HG03354 (cell line): ENCODE measurements at regions not wholly inside any gene's neighbourhood (a gene's known extent, or its start where the extent isn't known, plus 50 kb on each side); places are given as distances from the start of the nearest gene placed in this dataset.
"Not testable (repeated sequence)": the region's sequence is repeated elsewhere in the genome, so short reads cannot be mapped to it uniquely, and the experiment has no call there.

ENCODE experiments used
- ATAC-seq: cut with Tn5 transposase; IDR thresholded peaks from one replicate; pipeline ENCODE4 v1.9.1; 2021; ENCODE audit warnings: mild to moderate bottlenecking; ENCODE audit not compliant: unreplicated experiment, poor library complexity, severe bottlenecking

DNA sequence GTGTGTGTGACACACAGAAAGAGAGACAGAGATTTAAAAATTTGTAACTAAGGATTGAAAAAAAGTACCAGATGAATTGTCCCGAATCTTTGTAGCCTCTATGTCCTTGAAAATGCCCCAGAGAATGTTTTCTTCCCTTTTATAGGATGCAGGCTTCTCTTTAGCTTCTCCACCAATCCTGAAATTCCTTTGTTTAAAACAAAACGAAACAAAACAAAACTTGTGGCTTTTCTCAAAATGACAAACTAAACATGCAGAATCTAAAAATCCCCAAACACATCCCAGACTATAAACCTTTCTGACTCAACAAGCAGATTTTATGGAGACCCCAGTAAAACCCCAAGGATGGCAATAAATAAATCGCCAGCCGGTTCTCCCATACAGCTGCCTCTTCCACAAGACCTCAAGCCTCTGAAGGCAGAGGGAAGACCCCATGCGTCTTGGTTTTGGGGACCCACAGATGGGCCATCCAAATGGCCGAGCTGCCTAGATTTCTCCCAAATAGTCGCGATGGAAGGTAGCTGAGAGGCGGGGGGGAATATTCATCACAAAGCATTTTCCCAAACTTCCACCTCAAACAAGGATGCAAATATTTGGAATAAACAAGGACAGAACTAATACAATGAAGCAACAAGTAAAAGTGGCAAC lies 269.5 kb upstream of the FOXF1 start:
- ATAC-seq, result no peak

DNA sequence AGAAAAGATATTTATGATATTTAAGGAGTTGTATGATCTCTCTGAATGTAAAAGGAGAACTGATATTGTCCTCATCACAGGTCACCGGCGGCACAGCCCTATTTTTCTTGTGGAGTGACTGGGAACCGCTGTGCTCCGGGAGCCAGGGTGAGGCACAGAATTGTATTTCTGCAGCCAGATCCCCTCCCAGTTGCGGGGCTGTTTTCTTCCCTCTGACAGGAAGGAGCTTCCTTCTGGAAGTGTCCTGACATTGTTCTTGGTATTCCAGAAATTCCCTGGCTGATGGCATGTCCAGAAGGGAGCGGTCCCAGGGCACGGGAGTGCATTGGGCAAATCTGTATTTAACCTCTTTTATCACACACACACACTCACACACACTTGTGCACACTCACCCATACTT lies 268.6 kb upstream of the FOXF1 start:
- ATAC-seq, result no peak

DNA sequence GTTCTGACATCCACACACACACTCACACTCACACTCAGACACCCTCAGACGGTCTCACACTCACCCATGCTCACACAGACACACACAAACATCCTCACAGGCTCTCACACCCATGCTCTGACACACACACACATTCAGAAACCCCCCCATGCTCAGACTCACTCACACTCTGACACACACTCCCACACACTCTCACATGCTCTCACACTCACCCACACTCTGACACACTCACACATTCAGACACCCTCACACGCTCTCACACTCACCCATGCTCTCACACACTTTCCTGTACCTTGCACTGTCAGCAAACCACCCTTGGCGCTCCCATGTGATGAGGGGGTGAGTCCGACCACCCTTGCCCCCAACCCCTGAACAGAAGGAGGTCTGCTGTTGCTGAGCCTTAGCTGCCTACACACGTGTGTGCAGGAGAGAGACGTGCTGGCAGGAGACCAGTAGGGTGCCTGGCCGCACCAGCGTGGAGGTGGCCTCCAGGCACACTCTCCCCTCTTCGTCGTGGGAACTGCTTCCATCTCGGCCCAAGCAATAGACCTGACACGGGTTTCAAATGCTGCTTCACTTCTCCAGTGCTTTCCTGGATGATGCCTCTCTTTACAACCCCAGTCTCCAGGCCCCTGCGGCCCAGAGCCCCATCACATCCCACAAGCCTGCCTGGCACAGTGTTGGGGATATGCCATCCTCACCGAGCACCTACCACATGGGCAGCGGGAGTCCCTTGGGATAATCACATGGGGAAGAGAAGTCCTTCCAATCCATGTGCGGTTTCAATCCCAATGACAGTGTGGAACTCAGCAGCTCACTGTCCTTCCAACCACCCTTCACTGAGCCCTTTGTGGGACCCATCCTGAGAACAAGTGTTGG lies 267.8 kb upstream of the FOXF1 start:
- ATAC-seq, result no peak

DNA sequence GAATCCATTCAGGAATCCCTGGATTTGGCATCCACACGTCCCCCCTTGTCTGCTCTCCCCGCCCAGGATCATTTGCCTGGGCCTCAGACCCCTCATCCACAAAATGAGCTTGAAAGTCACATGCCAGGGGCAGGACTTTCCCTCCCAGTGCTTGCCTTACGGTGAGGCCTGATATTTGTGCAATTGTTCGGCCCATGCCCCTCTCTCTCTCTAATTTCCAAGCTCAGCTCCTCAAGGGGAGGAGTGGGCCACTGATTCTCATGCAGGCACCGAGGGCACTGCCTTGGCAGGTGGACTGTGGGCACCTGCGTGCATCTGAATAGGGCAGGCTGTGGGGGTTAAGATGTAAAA lies 267.2 kb upstream of the FOXF1 start:
- ATAC-seq, result no peak

DNA sequence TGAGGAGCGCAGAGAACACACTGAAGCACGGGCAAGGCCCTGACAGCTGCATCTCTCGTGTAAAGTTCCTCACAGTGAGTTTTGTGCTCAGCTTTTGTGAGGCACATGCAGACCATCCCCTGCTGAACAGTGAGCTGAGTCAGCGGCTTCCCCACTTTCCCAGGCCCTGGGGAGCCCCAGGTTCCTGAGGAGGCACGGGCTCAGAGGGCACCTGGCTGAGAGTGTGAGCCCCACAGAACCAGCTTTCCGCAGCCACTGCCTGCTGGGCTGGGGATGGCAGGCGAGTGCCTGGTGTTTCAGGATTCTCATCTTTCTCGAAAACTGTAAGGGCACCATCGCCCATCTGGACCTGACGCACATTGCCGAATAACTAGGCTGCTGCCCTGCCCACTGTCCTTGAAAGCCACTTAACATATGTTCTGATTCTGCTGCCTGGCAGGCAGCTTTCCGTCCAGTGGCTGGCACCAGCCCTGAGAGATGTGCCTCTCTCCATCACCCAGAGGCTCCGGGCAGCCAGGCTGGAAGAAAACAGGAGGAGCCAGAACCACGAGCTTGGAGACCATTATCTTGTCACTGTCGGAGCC lies 266.7 kb upstream of the FOXF1 start:
- ATAC-seq, result no peak

DNA sequence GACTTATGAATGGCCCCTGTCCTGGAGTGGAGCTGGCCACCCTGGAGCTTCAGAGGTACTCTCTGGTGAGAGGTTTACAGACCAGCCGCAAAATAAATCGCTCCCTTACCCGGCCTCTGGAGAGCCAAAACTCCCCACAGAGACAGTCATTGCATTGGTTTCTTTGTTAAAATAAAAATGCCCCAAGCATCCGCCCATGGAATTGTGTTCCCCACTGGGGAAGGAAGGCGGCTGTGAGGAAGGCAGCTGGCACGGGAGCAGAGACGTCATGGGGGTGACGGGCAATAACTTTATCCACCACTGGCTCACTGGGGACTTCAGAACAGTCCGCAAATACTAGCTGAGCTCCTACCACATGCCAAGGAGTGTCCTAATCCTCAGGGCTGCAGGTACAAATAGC lies 266.2 kb upstream of the FOXF1 start:
- no peak for ATAC-seq

DNA sequence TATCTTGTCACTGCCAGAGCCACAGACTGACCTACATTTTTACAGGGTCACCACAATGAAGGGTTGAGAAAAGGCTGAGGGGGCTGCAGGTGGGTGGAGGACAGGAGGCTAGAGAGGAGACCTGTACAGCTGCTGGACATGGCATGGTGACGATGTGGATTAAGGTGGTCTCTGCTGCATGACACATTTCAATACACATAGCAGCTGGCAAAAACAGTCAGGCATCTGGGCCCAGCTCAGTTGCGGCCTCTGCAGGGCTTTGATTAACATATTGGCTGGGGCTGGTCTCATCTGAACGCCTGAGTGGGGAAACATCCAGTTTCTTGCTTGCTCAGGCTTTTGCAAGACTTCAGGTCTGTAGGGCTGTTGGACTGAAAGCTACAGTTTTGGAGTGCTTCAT lies 265.4 kb upstream of the FOXF1 start:
- ATAC-seq, result no peak

DNA sequence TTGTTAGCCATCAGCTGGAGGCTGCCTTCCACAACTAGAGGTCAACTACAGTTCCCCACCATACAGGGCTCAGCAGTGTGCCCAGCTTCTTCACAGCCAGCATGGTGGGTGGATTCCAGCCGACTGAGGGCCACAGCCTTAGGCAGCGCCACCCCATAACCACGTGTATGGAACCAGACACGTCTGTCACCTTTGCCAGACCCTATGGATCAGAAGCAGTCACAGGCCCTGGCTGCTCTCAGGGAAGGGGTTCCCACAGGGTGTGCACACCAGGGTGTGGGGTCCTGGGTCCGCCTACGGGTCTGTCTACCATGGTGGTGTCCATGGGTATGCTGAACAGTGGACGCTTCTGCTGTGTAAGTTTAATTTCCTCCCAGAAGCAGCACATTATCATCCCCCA lies 265.0 kb upstream of the FOXF1 start:
- ATAC-seq, result no peak

DNA sequence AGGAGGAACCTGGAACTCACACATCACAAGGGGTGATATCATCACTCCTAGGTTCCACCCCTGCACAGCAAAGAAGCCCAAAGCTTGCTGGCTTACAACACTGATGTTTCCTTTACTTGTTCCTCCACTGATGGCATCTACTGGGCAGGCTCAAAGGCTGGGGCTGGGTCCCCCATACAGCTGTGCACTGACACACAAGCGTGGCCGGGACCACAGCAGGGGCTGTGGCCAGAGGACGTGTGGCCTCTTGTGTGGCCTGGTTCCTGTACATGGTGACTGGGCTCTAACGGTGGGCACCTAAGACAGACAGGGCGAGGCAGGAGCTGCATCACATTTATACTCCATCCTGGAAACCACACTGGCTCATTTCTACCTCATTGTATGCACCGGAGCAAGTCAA lies 264.4 kb upstream of the FOXF1 start:
- no peak for ATAC-seq

DNA sequence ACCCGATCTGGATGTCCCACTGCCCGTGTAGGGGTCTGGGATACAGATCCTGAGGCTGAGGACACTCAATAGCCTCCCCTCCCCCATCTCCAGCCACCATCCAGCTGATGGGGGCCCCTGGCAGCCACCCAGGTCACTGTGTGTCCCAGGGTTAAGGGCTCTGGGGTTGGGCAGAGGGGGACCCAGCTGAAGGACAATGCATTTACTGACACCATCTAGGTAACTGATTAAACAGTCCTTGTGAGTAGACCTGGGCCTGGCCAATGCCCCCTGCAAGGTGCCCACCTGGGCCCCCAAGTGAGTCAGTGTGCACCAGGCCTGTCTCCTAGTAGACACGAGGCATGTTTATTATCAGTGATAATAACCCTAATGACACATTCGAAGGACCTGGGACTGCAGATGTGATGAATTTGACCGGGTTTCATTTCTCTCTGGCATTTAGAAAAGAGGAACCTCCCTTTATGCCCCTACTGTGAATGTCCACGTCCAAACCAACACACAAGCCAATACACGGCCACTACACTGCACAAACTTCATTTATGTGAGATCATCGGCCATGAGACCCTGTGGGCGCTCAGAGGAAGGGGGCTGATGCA lies 261.9 kb upstream of the FOXF1 start:
- no peak for ATAC-seq

DNA sequence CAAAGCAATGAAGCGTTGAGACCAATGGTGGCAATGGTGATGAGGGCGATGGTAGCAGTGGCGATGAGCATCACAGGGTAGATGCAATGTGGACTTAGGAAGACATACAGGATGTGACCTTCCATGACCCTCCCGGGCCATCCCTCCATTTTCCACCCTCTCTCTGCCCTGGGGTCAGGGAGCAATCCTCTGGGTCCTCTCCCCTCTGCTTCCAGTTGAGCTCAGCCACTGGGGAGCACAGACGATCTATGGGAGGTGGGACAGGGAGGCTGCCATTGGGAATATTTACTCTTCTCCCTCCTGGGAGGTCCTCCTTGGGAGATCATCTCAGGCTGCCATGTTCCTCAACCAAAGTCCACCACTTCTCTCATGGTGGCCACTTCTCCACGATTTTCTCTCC lies 260.7 kb upstream of the FOXF1 start:
- ATAC-seq, result no peak

DNA sequence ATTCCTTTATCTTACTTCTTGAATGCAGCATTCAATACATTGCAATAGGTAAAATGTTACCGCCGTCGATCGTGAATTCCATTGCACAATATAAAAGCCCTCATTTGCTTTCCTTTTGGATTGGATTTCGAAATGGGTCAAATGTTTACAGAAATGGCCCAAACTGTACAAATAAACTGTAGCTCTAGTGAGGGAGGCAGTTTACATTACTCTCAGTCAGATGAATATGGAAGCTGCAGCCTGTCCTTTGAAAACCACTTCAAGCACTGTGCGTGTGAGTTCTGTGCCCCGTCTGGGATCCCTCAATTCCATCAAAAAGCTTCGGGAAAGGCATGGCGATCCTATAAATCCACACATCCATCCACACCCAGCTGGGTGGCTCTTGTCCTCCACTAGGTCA lies 258.6 kb upstream of the FOXF1 start:
- ATAC-seq, result no peak

DNA sequence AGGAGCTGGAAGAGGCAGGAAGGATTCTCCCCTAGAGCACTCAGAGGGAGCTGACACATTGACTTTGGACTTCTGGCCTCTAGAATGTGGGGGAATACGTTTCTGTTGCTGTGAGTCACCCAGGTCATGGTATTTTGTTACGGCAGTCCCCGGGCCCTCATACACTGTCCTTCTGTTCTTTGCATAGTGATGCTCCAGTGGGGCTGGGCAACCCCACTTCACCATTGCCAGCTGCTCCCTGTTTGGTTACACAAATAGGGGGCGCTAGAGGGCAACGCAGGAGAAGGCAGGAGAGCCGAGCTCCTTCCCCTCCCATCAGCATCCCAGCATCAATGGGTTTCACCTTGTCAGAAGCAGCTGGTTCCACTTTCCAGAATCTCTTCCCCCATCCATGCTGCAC lies 257.7 kb upstream of the FOXF1 start:
- no peak for ATAC-seq

DNA sequence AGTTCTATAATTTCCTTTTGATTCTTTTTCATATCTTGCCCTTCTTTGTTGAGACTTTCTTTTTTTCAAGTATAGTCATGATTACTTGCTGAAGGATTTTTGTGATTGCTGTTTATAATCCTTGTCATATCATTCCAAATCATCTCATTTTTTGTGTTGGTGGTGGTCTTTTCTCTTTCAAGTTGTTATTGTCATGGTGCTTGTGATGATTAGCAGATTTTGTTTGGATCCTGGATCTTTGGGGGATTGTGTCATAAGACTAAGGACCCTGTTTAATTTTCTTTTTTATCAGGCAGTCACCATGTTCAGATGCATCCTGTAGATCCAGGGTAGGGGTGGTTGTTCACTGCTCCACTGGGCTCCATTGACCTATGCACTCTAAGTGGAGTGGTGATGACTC lies 254.4 kb upstream of the FOXF1 start:
- ATAC-seq, result no peak

DNA sequence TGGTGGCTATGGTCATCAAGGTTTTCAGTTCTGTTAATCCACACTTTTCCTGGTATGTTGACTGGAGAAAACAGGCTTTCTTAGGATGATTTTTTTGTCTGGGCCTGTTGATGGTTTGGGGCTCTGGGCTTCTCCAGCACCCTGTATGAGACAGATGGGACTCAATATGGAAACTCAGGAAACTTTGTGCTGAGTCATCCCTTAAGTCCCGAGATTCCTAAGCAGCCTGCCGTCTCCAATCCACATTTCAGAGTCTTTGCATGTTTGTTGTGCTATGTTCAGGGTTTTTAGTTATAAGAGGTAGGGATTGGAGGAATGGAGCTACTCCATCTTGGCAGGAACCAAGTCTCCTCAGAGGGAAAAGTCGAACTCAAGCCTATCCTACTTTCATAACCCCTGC lies 253.3 kb upstream of the FOXF1 start:
- no peak for ATAC-seq

DNA sequence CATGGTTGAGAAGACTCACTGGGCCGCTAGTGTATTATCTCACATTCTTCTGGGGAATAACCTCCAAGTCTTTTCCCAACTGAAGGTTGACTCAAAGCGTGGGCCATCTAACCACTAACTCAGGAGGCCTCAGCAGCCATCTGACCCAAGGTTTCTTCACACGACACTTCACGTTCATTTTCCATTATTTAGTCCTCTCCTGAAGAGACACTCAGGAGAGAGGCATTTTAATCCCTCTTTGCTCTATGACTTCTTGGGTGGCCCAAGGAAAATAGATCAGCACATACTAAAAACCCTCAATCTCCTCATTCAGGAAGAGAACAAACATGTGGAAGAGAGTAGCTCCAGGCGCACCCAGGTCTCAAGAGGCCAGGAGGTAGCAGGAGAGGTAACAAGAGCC lies 252.8 kb upstream of the FOXF1 start:
- no peak for ATAC-seq

DNA sequence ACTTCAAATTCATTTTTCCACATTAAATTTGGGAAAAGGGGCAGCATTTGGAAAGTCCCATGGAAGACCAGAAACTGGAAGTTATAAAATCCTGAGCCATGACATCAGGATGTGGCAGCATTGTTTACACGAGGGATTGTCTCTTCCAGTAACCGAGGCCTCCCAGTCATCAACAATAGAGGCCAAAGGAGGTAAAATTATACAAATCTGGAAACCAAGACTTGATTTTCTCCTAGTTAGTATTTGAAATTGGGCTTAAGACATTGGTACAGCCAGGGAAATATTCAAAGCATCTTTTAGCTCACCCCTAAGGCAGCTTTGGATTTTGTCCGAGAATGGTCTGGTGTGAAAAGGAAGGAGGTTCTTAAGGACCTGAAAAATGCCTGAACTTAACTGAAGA lies 251.6 kb upstream of the FOXF1 start:
- no peak for ATAC-seq

DNA sequence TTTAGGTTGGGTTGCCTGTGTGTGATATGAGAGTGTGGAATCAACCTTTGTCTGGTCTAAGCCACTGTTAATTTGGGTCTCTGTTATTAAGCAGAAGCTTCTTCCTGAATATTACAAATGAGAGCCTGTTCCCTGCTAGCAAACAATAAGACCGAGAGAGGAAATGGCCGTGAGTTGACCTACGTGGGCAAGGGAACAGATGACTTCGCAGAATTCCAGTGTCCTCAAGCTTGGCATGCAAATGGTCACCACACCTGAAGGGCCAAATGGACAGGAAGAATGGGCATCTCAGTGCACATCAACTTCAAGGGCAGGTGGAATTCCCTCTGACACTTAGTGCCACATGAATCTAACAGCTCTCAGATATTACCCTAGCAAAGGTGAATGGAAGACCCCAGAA lies 250.8 kb upstream of the FOXF1 start:
- no peak for ATAC-seq

DNA sequence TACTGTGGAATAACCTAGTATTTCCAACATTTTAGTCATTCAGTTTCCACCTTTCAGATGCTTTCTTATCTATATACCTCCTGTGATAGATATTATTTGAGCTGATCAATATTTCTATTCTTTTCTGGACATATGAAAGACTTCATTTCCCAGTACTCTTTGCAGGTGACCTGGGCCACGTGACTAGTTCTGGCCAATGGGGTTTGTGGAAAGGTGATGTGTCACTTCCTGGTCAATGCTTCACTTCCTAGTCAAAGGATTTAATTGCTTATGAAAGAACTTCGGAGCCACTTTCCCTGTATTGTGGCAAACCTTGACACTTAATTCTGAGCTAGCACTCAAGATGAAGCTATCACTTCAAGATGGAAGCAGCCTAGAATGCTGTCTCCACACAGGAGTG lies 248.9 kb upstream of the FOXF1 start:
- no peak for ATAC-seq

DNA sequence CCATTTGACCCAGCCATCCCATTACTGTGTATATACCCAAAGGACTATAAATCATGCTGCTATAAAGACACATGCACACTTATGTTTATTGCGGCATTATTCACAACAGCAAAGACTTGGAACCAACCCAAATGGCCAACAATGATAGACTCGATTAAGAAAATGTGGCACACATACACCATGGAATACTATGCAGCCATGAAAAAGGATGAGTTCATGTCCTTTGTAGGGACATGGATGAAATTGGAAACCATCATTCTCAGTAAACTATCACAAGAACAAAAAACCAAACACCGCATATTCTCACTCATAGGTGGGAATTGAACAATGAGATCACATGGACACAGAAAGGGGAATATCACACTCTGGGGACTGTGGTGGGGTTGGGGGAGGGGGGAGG lies 242.7 kb upstream of the FOXF1 start:
- ATAC-seq, result not testable (repeated sequence)

DNA sequence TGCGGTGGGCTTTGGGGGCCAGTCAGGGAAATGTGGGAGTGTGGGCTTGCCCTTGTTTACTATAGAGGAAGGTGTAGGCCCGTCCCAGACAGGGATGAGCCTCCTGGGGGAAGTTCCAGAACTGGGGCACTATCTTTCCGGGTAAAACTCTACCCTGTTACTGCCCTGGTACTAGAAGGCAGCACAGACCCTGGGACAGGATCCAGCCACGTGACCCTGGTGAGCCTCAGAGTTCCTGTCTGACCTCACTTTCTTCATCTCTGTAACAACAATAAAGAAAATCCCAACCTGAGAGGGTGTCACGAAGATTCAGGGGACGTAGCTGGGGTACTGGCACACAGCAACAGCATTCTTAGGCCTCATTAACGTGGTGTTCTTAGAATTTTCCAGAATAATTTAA lies 239.6 kb upstream of the FOXF1 start:
- ATAC-seq, result no peak
